Central memory CD8-positive, alpha-beta T cell (primary cell): ENCODE measurements at regions not wholly inside any gene's neighbourhood (a gene's known extent, or its start where the extent isn't known, plus 50 kb on each side); places are given as distances from the start of the nearest gene placed in this dataset.
"Not testable (repeated sequence)": the region's sequence is repeated elsewhere in the genome, so short reads cannot be mapped to it uniquely, and the experiment has no call there.

Experiments used
- ATAC-seq: fragments of 150-1000 bp; cut with Tn5 transposase; replicated peaks from 2 replicates; pipeline ENCODE4 v1.10.0; 2022; ENCODE audit warnings: mild to moderate bottlenecking, moderate FRiP score, moderate number of reproducible peaks; ENCODE audit not compliant: poor library complexity, severe bottlenecking; ENCODE audit errors: extremely low read depth
- DNase-seq, 2 donors: peaks; one replicate each; pipeline ENCODE4 v3.0.0; 2021; ENCODE audit warnings: low spot score in 2 of 2
- H3K27ac Mint-ChIP-seq: one replicate; pipeline ENCODE4 v1.8.0; 2022; ENCODE audit warnings: low read depth, mild to moderate bottlenecking, moderate library complexity, mixed read lengths
- H3K27me3 Mint-ChIP-seq: one replicate; pipeline ENCODE4 v1.8.0; 2022; ENCODE audit warnings: mixed read lengths
- H3K36me3 Mint-ChIP-seq: one replicate; pipeline ENCODE4 v1.8.0; 2022; ENCODE audit warnings: mild to moderate bottlenecking, moderate library complexity, mixed read lengths; ENCODE audit not compliant: insufficient read depth
- H3K4me1 Mint-ChIP-seq: one replicate; pipeline ENCODE4 v1.8.0; 2022; ENCODE audit warnings: mixed read lengths
- H3K4me3 Mint-ChIP-seq: one replicate; pipeline ENCODE4 v1.8.0; 2022; ENCODE audit warnings: mild to moderate bottlenecking, moderate library complexity, mixed read lengths
- H3K9me3 Mint-ChIP-seq: one replicate; pipeline ENCODE4 v1.8.0; 2022; ENCODE audit warnings: mixed read lengths

DNA sequence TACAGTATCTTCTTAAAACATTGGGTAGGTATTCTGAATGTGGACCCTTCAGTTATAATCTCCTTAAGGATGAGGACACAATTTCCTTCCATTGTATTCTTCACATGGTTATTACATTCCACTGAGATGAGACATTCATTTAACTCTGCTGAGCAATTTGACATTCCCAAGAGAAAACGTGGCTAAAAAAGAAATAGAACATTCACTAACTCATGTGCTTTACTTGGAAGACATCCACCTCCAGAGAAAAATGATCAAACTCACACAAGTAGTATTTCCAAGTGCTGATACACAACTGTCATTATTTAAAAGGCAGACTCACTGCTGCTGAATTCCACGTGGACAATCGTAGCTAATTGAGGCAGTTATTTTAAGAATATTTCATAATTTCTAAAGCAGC lies 227.9 kb upstream of the ANKRD50 start:
- DNase-seq: no peak
- no peaks in the 10 kb centered on the region for H3K4me1 Mint-ChIP-seq

DNA sequence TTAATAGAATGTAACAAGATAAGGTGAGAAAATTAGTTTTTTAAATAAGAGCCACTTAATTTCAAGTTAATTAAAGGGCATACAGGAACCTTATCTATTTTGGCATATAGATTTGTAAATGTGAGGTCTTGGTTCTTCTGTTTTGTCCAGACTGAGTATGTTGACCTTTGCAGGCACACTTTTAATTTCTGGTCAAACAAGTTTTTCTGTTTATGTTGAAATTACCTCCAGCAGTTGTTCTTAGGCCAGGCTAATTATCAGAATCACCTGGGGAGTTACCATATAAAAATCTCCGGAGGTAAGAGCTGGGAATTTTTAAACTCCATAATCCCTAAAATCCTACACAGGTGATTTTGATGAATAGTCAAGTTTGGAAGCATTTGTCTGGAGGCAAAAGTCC lies 227.4 kb upstream of the ANKRD50 start:
- Mint-ChIP-seq H3K36me3 (no peaks in the 10 kb centered on the region), H3K27me3 (no peaks in the 10 kb centered on the region), H3K9me3 (peaks cover 23% of the 10 kb centered on the region), H3K4me3 (no peak overlapping the region), H3K27ac (no peak overlapping the region), H3K4me1 (no peaks in the 10 kb centered on the region)
- ATAC-seq: no peak
- DNase-seq: no peak

More for the DNA sequence above, 227.9 kb upstream of the ANKRD50 start:
- Mint-ChIP-seq H3K27me3 (no peaks in the 10 kb centered on the region), H3K27ac (no peak overlapping the region), H3K9me3 (peaks cover 22% of the 10 kb centered on the region), H3K36me3 (no peaks in the 10 kb centered on the region), H3K4me3 (no peak overlapping the region)
- ATAC-seq: no peak

DNA sequence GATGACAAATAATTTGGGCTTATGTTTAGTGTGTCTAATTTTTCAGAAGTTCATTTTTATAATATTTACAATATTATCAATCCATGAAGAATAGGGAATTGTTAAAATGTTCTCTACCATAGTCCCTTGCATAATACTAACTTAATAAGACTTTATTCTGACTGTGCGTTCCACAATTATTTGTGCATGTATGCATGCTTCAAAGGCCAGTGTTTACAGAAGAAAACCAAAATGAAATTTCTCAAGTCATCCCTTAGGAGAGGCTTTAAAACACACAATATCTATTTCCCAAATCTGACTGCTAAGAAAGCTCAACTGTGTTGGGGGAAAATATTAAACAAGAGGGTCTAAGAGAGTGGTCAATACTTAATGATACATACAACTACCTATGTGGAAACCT lies 226.3 kb upstream of the ANKRD50 start:
- no peak for ATAC-seq
- H3K4me3 Mint-ChIP-seq: no peak overlapping the region
- H3K4me1 Mint-ChIP-seq: no peaks in the 10 kb centered on the region
- H3K9me3 Mint-ChIP-seq: peaks cover 23% of the 10 kb centered on the region
- no peaks in the 10 kb centered on the region for H3K27me3 Mint-ChIP-seq
- no peak overlapping the region for H3K27ac Mint-ChIP-seq
- H3K36me3 Mint-ChIP-seq: no peaks in the 10 kb centered on the region
- DNase-seq: no peak

DNA sequence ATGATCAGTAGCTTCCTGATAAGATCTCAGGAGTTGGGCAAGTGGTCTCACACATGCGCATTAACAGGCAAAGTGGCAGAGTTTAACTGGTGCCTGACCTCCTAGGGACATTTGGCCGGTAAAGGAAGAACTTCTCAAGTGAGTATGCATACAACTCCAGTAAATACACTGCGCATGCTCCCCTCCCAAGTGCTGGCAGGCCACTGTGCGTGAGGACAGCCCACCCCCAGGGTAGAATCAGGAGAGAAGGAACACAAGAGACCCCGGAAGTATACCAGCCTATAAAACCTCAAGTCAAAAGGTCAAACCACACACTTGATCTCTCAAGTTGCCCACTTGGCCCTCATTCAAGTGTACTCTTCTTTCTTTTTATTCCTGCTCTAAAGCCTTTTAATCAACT lies 225.5 kb upstream of the ANKRD50 start:
- Mint-ChIP-seq H3K9me3 (peaks cover 17% of the 10 kb centered on the region), H3K27me3 (no peaks in the 10 kb centered on the region), H3K4me3 (no peak overlapping the region), H3K27ac (no peak overlapping the region), H3K4me1 (no peaks in the 10 kb centered on the region), H3K36me3 (no peaks in the 10 kb centered on the region)
- ATAC-seq: no peak
- DNase-seq: no peak

DNA sequence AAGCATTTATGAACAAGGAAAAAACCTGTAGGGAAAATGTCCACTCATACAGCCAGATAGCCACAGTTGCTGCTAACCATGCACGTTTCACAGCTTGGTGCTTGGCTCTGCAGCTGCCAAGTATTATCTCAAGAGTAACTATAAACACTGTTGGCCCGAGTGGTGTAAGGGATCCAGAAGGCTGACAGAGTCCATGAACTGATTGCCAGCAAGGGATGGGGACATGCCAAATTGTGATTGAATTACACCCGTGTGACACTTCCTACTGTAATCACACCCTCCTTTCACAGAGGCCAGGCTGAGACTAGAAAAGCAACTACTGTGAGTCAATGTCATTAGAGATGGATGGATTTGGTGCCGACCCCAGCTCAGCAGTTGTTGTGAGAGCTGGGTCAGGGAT lies 223.9 kb upstream of the ANKRD50 start:
- no peak for DNase-seq
- ATAC-seq: no peak
- Mint-ChIP-seq H3K4me1 (no peaks in the 10 kb centered on the region), H3K27ac (no peak overlapping the region), H3K9me3 (peaks cover 17% of the 10 kb centered on the region), H3K4me3 (no peak overlapping the region), H3K27me3 (no peaks in the 10 kb centered on the region), H3K36me3 (no peaks in the 10 kb centered on the region)

DNA sequence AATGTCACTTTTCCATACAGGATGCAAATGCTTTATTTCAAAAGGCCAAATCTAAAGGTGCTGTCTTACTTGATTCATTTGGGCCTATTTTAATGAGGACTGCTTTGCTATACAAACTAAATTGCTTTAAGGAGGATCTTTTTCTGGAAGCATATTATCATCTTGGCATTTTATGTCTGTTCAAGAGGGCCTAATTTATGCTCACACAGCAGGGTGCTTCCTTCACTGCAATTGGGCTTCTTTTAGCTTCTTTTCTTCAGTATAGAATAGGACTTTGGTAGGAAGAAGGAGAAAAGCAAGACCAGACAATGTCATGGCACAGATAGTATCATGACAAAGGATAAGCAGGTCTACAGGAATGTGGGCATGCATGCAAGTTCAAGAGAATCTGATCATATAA lies 222.4 kb upstream of the ANKRD50 start:
- no peak overlapping the region for H3K27ac Mint-ChIP-seq
- H3K4me1 Mint-ChIP-seq: no peaks in the 10 kb centered on the region
- DNase-seq (no peak), ATAC-seq (no peak)
- H3K4me3 Mint-ChIP-seq: no peak overlapping the region
- no peaks in the 10 kb centered on the region for H3K36me3 Mint-ChIP-seq
- peaks cover 17% of the 10 kb centered on the region for H3K9me3 Mint-ChIP-seq
- no peaks in the 10 kb centered on the region for H3K27me3 Mint-ChIP-seq

DNA sequence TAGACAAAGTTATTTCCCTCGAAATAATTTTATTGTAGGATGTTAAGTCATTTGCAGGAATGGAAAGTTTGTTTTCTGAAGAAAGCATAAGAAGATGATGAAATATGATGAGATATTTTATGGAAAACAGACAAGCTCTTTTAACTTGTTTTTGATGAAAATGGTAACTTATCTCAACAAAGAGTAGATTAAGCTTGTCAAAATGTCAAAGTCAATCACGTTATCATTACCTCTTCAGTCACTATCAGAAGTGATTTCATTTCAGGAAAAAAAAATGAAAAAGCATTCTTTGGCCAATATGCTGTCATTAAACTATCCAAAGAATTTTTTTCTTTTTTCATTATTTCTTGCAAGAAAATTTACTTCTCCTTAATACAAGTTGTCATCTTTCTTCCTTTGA lies 221.0 kb upstream of the ANKRD50 start:
- Mint-ChIP-seq H3K4me3 (no peak overlapping the region), H3K4me1 (no peaks in the 10 kb centered on the region), H3K27me3 (no peaks in the 10 kb centered on the region), H3K27ac (no peak overlapping the region), H3K36me3 (no peaks in the 10 kb centered on the region), H3K9me3 (peaks cover 11% of the 10 kb centered on the region)
- ATAC-seq: no peak
- no peak for DNase-seq

DNA sequence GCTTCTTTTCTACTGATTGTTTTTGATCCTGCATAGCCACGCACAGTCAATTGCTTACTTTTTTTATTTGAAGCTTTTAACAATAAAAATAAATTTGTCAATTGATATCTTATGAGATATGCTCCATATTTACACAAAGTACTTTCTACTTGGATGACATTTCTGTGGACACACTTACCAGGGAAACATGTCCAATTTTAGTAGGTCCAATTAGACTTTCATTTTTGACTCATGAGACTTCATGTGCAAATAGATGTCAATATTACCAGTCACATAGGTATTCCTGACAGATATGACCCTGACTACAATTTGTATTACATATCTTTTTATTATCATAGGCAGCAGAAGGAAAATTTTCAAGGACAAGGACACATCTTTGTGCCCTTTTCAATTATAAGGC lies 219.9 kb upstream of the ANKRD50 start:
- no peak for ATAC-seq
- Mint-ChIP-seq H3K27ac (no peak overlapping the region), H3K36me3 (no peaks in the 10 kb centered on the region), H3K9me3 (peaks cover 8% of the 10 kb centered on the region), H3K27me3 (no peaks in the 10 kb centered on the region), H3K4me3 (no peak overlapping the region), H3K4me1 (no peaks in the 10 kb centered on the region)
- no peak for DNase-seq

DNA sequence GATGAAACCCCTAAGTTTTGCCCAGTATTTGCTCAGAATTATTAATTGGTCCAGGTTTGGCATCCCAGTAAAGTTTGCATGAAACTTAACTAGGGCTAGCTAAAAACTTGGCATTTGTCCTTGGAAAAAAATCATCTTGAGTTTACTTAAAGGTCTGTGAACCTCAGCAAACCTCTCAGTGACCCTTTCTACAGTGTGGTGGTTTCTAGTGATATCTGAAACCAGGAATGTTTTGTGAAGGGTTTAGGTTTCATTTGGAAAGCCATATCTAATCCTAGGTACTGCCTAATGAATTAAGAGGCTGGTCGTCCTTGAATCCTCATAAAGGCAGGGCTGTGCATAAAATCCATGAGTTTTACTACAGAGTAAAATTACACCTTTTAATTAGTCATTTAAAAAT lies 218.5 kb upstream of the ANKRD50 start:
- H3K4me3 Mint-ChIP-seq: no peak overlapping the region
- no peaks in the 10 kb centered on the region for H3K36me3 Mint-ChIP-seq
- no peak for ATAC-seq
- no peaks in the 10 kb centered on the region for H3K4me1 Mint-ChIP-seq
- no peak for DNase-seq
- H3K9me3 Mint-ChIP-seq: peaks cover 12% of the 10 kb centered on the region
- H3K27me3 Mint-ChIP-seq: no peaks in the 10 kb centered on the region
- H3K27ac Mint-ChIP-seq: no peak overlapping the region

DNA sequence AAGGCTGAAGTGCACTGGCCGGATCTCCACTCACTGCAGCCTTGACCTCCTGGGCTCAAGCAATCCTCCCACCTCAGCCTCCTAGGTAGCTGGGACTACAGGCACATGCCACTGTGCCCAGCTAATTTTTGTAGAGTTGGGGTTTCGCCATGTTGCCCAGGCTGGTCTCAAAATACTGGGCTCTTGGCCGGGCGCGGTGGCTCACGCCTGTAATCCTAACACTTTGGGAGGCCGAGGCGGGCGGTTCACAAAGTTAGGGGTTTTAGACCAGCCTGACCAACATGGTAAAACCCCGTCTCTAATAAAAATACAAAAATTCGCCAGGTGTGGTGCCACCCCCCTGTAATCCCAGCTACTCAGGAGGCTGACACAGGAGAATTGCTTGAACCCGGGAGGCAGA lies 210.2 kb upstream of the ANKRD50 start:
- H3K9me3 Mint-ChIP-seq, H3K27me3 Mint-ChIP-seq, H3K27ac Mint-ChIP-seq, H3K4me1 Mint-ChIP-seq, ATAC-seq, H3K4me3 Mint-ChIP-seq, DNase-seq, H3K36me3 Mint-ChIP-seq: not testable (repeated sequence)

DNA sequence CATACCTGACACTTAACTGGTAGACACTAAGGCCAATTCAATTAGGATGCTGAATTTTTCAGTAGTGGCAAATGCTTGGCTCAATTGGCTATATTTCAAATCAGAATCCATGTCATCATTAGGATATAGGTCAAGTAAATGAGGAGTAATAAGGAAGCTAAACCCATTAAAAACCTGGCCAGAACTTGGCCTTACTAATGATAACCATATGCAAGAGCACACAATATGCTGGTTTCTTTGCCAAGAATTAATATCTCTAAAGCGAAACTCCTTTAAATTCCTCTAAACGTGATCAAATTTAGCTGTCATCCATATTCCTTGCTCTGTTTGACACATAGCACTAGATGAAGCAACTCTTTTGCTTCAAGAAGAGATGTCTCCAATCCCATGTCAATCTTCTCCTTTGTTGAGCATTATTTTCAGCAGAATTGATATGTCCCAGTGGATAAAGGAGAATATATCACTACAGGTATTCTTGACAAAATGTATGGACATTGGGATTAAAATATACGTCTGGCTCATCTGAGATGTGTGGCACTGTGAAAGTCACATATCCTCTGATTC lies 206.1 kb upstream of the ANKRD50 start:
- Mint-ChIP-seq H3K4me1 (no peaks in the 10 kb centered on the region), H3K4me3 (no peak overlapping the region), H3K36me3 (no peaks in the 10 kb centered on the region), H3K9me3 (peaks cover 10% of the 10 kb centered on the region), H3K27me3 (no peaks in the 10 kb centered on the region), H3K27ac (no peak overlapping the region)
- no peak for ATAC-seq
- no peak for DNase-seq

DNA sequence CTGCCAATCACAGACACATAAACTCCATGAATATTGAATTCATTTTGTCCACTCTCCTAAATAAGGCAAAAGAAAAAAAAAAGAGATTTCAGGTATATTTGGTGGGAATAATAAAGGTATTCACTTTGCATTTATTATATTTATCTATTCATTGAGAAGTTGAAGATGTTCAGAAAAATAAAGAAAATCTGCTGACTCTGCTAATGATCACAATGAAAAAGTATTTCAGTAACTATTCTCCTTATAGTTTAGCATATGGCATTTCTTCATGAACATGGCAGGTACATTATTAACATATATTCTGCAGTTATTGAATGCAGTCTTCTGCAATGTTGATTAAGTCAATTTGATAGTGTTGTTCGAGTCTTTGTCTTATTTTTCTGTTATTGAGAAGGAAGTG lies 202.5 kb upstream of the ANKRD50 start:
- Mint-ChIP-seq H3K27ac (no peak overlapping the region), H3K9me3 (peaks cover 26% of the 10 kb centered on the region), H3K36me3 (no peaks in the 10 kb centered on the region), H3K4me1 (no peaks in the 10 kb centered on the region), H3K27me3 (no peaks in the 10 kb centered on the region), H3K4me3 (no peak overlapping the region)
- DNase-seq (no peak), ATAC-seq (no peak)

DNA sequence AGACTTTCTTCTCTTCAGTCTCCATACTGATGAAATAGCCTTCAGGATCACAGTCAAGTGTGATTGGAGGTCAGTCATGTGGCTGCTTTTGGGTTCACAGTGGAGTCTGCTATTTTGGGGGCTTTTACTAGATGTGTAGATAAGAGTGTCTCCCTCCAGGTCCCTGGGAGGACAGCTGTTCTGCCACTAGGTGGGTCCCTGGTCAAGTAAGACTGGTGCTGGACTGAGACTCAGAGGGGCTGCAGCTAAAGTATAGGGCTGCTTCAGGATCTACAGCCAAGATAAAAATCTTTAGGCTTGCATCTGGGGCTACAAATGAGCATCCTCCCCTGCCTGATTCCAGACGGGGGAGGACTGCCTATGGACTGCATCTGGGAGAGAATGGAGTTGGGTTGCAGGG lies 200.7 kb upstream of the ANKRD50 start:
- Mint-ChIP-seq H3K36me3 (no peaks in the 10 kb centered on the region), H3K4me1 (no peaks in the 10 kb centered on the region), H3K27me3 (no peaks in the 10 kb centered on the region), H3K27ac (no peak overlapping the region), H3K9me3 (peaks cover 26% of the 10 kb centered on the region), H3K4me3 (no peak overlapping the region)
- ATAC-seq (no peak), DNase-seq (no peak)

DNA sequence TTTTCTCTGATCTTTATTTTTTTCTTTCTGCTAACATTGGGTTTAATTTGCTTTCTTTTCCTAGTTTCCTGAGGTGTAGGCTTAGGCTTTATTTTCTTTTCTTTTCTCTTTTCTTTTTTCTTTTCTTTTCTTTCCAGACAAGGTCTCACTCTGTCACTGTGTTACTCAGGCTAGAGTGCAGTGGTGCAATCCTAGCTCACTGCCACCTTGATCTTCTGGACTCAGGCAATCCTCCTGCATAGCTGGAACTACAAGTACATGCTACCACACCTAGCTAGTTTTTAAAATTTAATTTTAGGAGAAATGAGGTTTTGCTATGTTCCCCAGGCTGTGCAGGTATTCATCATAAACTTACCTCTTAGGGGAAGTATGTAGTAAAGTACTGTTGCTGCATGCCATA lies 197.8 kb upstream of the ANKRD50 start:
- no peak for DNase-seq
- ATAC-seq: no peak
- no peaks in the 10 kb centered on the region for H3K36me3 Mint-ChIP-seq
- H3K4me1 Mint-ChIP-seq: no peaks in the 10 kb centered on the region
- no peaks in the 10 kb centered on the region for H3K27me3 Mint-ChIP-seq
- no peak overlapping the region for H3K4me3 Mint-ChIP-seq
- no peak overlapping the region for H3K27ac Mint-ChIP-seq
- peaks cover 27% of the 10 kb centered on the region for H3K9me3 Mint-ChIP-seq
